SK-N-SH (cell line): ENCODE measurements at regions not wholly inside any gene's neighbourhood (a gene's known extent, or its start where the extent isn't known, plus 50 kb on each side); places are given as distances from the start of the nearest gene placed in this dataset.

Experiments
- CTCF ChIA-PET: fragments of 300-600, 350-600 bp; formaldehyde crosslinking; extraction: SDS; loops from one replicate; lab custom pipeline; 2021; lab: Yijun Ruan, JAX
- POLR2A ChIA-PET: fragments of 350-600 bp; sonication (Branson Sonifier 250); formaldehyde crosslinking; extraction: SDS; loops from one replicate; lab custom pipeline; 2020; ENCODE audit warnings: antibody characterized with exemption, inconsistent platforms; lab: Yijun Ruan, JAX
- DNase-seq: peaks from one replicate; pipeline ENCODE4 v3.0.0; 2012
- H2AFZ ChIP-seq: fragments of 200-600 bp; sonication (generic); 2 replicates; pipeline ENCODE4 v1.8.1; 2016; ENCODE audit warnings: antibody characterized with exemption, mild to moderate bottlenecking, low read depth
- H3F3A ChIP-seq: fragments of 200-600 bp; sonication (generic); replicated peaks from 2 replicates; pipeline ENCODE3; 2016; ENCODE audit warnings: antibody characterized with exemption, mild to moderate bottlenecking; ENCODE audit not compliant: insufficient read depth
- H3K27ac ChIP-seq, 2 experiments: fragments of 200-500 bp in 1 of 2; fragments of 200-600 bp in 1 of 2; sonication (Bioruptor generic) in 1 of 2; sonication (generic), shearing (Covaris generic) in 1 of 2; 2 replicates each; pipeline versions ENCODE4 v1.5.1 to v1.6.1; 2014 to 2016; ENCODE audit warnings: low read depth in 2 of 2, inconsistent platforms in 1 of 2, low read length in 1 of 2, mild to moderate bottlenecking in 1 of 2, mixed read lengths in 1 of 2
- H3K27me3 ChIP-seq: fragments of 200-600 bp; sonication (generic), shearing (Covaris generic); 2 replicates; pipeline ENCODE4 v1.6.1; 2016; ENCODE audit warnings: mixed run types; ENCODE audit not compliant: insufficient read depth
- H3K36me3 ChIP-seq, 2 experiments: fragments of 200-500 bp in 1 of 2; fragments of 200-600 bp in 1 of 2; sonication (Bioruptor generic) in 1 of 2; sonication (generic) in 1 of 2; replicated peaks in 1 of 2; 2 replicates each; pipeline versions ENCODE3 to v1.5.1; 2014 to 2016; ENCODE audit warnings: low read length in 1 of 2, mild to moderate bottlenecking in 1 of 2; ENCODE audit not compliant: insufficient read depth in 2 of 2, control insufficient read depth in 1 of 2
- H3K4me1 ChIP-seq, 2 experiments: fragments of 200-500 bp in 1 of 2; fragments of 200-600 bp in 1 of 2; sonication (Bioruptor generic) in 1 of 2; sonication (generic), shearing (Covaris generic) in 1 of 2; 2 replicates each; pipeline versions ENCODE4 v1.5.1 to v1.6.1; 2014 to 2016; ENCODE audit warnings: low read depth in 1 of 2, low read length in 1 of 2, mixed run types in 1 of 2; ENCODE audit not compliant: insufficient read depth in 2 of 2, control insufficient read depth in 1 of 2
- H3K4me2 ChIP-seq: fragments of 200-600 bp; sonication (generic), shearing (Covaris generic); 2 replicates; pipeline ENCODE4 v1.6.1; 2017; ENCODE audit warnings: mixed run types
- H3K4me3 ChIP-seq, 2 experiments: fragments of 200-500 bp in 1 of 2; fragments of 200-600 bp in 1 of 2; sonication (Bioruptor generic) in 1 of 2; sonication (generic), shearing (Covaris generic) in 1 of 2; 2 replicates each; pipeline versions ENCODE4 v1.5.1 to v1.8.1; 2014 to 2016; ENCODE audit warnings: low read depth in 2 of 2, inconsistent platforms in 1 of 2, low read length in 1 of 2, mild to moderate bottlenecking in 1 of 2, mixed read lengths in 1 of 2, moderate library complexity in 1 of 2
- H3K79me2 ChIP-seq: fragments of 200-600 bp; sonication (generic); 2 replicates; pipeline ENCODE4 v1.8.1; 2017; ENCODE audit warnings: mild to moderate bottlenecking; ENCODE audit not compliant: insufficient read depth
- H3K9ac ChIP-seq: fragments of 200-600 bp; sonication (generic); 2 replicates; pipeline ENCODE4 v1.6.1; 2017; ENCODE audit warnings: mixed run types
- H3K9me2 ChIP-seq: fragments of 200-600 bp; sonication (generic); 2 replicates; pipeline ENCODE4 v1.6.1; 2017; ENCODE audit warnings: mixed run types
- H3K9me3 ChIP-seq: fragments of 200-600 bp; sonication (generic); 2 replicates; pipeline ENCODE4 v1.6.1; 2017; ENCODE audit warnings: mixed run types, mild to moderate bottlenecking, moderate library complexity
- H4K20me1 ChIP-seq: fragments of 200-600 bp; sonication (generic); 2 replicates; pipeline ENCODE4 v1.6.1; 2017; ENCODE audit warnings: mild to moderate bottlenecking, mixed run types; ENCODE audit not compliant: insufficient read depth
- EZH2phosphoT487 ChIP-seq: fragments of 200-600 bp; sonication (generic); IDR thresholded peaks from 2 replicates; pipeline ENCODE4 v1.6.1; 2017; ENCODE audit warnings: low read depth, mixed run types, mild to moderate bottlenecking, antibody characterized with exemption, moderate library complexity, borderline replicate concordance
- FOSL2 ChIP-seq: IDR thresholded peaks from 2 replicates; pipeline ENCODE4 v1.4.0; 2012; ENCODE audit warnings: low read depth, mild to moderate bottlenecking, moderate library complexity, borderline replicate concordance
- GABPA ChIP-seq: IDR thresholded peaks from 2 replicates; pipeline ENCODE4 v1.4.0; 2012; ENCODE audit warnings: low read depth, mild to moderate bottlenecking
- MEF2A ChIP-seq: IDR thresholded peaks from 2 replicates; pipeline ENCODE4 v1.4.0; 2012; ENCODE audit warnings: low read depth, borderline replicate concordance
- MXI1 ChIP-seq: IDR thresholded peaks from 2 replicates; pipeline ENCODE4 v1.6.1; 2012; ENCODE audit warnings: mild to moderate bottlenecking, low read depth, low read length, improper control_type of control experiment
- NRF1 ChIP-seq: IDR thresholded peaks from 2 replicates; pipeline ENCODE4 v1.6.1; 2012; ENCODE audit warnings: low read depth, mild to moderate bottlenecking, low read length
- RCOR1 ChIP-seq: fragments of 150-350 bp; IDR thresholded peaks from 2 replicates; pipeline ENCODE4 v1.6.1; 2017; ENCODE audit warnings: antibody characterized with exemption, low read length
- RFX5 ChIP-seq: IDR thresholded peaks from 2 replicates; pipeline ENCODE4 v1.6.1; 2012; ENCODE audit warnings: mild to moderate bottlenecking, improper control_type of control experiment, low read length
- RXRA ChIP-seq: IDR thresholded peaks from 2 replicates; pipeline ENCODE4 v1.4.0; 2012; ENCODE audit warnings: low read depth, mild to moderate bottlenecking, borderline replicate concordance
- SIN3A ChIP-seq: IDR thresholded peaks from 2 replicates; pipeline ENCODE4 v1.6.1; 2012; ENCODE audit warnings: low read depth, mild to moderate bottlenecking, low read length, moderate library complexity, borderline replicate concordance
- SMC3 ChIP-seq: IDR thresholded peaks from 2 replicates; pipeline ENCODE4 v1.6.1; 2012; ENCODE audit warnings: low read depth, low read length, improper control_type of control experiment
- TAF1 ChIP-seq: IDR thresholded peaks from 2 replicates; pipeline ENCODE4 v1.6.1; 2012; ENCODE audit warnings: low read depth, mild to moderate bottlenecking, low read length, moderate library complexity, borderline replicate concordance
- TCF12 ChIP-seq: IDR thresholded peaks from 2 replicates; pipeline ENCODE4 v1.4.0; 2012
- USF2 ChIP-seq: fragments of 150-350 bp; IDR thresholded peaks from 2 replicates; pipeline ENCODE4 v1.6.1; 2017; ENCODE audit warnings: antibody characterized with exemption, low read length, low read depth, borderline replicate concordance
- ZBTB33 ChIP-seq: IDR thresholded peaks from 2 replicates; pipeline ENCODE4 v1.4.0; 2012; ENCODE audit warnings: low read depth, borderline replicate concordance
- WGBS: methylation state at CpG from one replicate; pipeline ENCODE4 v1.1.6; 2017; ENCODE audit warnings: low lambda C conversion rate; 5-methylcytosine and 5-hydroxymethylcytosine counted together
- TF ChIP-seq, protein P1 (sequence below): IDR thresholded peaks from 2 replicates; pipeline ENCODE4 v1.4.0; 2012; ENCODE audit warnings: low read depth, borderline replicate concordance

- ChIA-PET POLR2A (no interaction called here), CTCF (no interaction called here)
- Histone ChIP-seq H3K4me1 (no peaks in the 10 kb centered on the region; a peak in 1 of 4 replicates), H3K4me3 (no peak overlapping the region), H3K27me3 (no peaks in the 10 kb centered on the region), H4K20me1 (no peaks in the 10 kb centered on the region), H3K9me2 (no peaks in the 10 kb centered on the region), H3K27ac (no peak overlapping the region), H2AFZ (no peak overlapping the region), H3K4me2 (no peak overlapping the region), H3F3A (no peaks in the 10 kb centered on the region), H3K9ac (no peak overlapping the region), H3K9me3 (no peaks in the 10 kb centered on the region), H3K79me2 (no peaks in the 10 kb centered on the region), H3K36me3 (no peaks in the 10 kb centered on the region)
- TF ChIP-seq RFX5 (no peak), RXRA (no peak), USF2 (no peak), MEF2A (no peak), NRF1 (no peak), TAF1 (no peak), SMC3 (no peak), MXI1 (no peak), GABPA (no peak), EZH2phosphoT487 (no peak), RCOR1 (no peak), SIN3A (no peak), FOSL2 (no peak), ZBTB33 (no peak), TCF12 (no peak)
- TF ChIP-seq, protein P1, sequence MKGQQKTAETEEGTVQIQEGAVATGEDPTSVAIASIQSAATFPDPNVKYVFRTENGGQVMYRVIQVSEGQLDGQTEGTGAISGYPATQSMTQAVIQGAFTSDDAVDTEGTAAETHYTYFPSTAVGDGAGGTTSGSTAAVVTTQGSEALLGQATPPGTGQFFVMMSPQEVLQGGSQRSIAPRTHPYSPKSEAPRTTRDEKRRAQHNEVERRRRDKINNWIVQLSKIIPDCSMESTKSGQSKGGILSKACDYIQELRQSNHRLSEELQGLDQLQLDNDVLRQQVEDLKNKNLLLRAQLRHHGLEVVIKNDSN, result no peak
- 79% methylated on average over 11 of the region's 11 CpGs for WGBS
- no peak for DNase-seq
These were observed 274.0 kb upstream of the DAPK1 start for GRCh38 chr9:87223392-87224246.
